GM23248 (cell line): ENCODE measurements at regions not wholly inside any gene's neighbourhood (a gene's known extent, or its start where the extent isn't known, plus 50 kb on each side); places are given as distances from the start of the nearest gene placed in this dataset.

Experiments used
- EZH2 ChIP-seq: fragments of 200-600 bp; sonication (generic); IDR thresholded peaks from 2 replicates; pipeline ENCODE4 v1.6.1; 2018; ENCODE audit warnings: antibody characterized with exemption, mild to moderate bottlenecking; ENCODE audit not compliant: insufficient read depth, poor library complexity, severe bottlenecking
- EZH2phosphoT487 ChIP-seq: fragments of 200-600 bp; sonication (generic); IDR thresholded peaks from 2 replicates; pipeline ENCODE4 v1.6.1; 2018; ENCODE audit warnings: antibody characterized with exemption, moderate library complexity, mild to moderate bottlenecking, low read depth; ENCODE audit not compliant: insufficient read depth

DNA sequence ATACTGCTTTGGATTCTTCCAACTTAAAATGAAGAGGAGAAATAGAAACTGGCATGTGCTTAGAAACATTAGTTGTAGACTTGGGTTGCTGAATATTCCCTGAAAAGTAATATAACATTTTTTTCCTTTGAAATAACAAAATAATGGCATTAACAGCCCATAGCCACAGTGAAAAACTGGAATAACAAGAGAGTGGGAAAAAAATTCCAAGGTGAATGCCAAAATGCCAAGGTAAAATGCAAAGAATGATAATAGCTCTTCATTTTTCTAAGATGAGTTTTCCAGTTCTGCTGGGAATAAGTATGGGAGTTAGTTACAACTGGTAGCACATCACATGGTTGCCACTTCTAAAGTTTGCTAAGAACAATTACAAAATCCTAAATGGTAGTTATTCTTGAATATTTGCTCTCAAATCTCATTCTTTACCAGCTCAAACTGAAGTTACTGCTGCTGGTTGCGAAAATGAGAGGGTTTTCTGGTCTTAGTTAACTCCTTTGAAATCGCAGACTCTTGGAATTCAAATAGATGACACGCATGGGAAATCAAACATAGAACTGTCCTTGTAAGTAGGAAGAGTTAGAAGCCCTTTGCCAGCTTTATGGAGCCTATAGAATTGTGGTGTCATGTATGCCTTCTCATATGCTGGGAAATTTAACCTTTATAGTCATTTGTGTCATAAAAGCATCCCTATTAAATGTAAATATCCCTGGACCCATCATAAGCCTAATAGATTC, 165.0 kb upstream of the DCN start:
- TF ChIP-seq EZH2 (no peak), EZH2phosphoT487 (no peak)
